ENCODE measurements at regions not wholly inside any gene's neighbourhood (a gene's known extent, or its start where the extent isn't known, plus 50 kb on each side); places are given as distances from the start of the nearest gene placed in this dataset.

DNA sequence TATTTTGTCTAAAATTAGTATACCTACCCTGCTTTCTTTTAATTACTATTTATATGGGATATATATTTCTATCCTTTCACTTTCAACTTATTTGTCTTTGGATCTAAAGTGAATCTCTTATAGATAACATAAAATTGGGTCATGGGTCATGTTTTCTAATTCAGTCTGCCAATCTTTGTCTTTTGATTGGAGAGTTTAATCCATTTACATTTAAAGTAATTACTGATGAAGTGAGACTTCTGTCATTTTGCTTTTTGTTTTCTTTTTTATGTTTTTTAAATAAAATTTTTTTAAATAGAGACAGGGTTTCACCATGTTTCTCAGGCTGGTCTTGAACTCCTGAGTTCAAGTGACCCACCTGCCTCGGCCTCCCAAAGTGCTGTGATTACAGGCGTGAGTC lies 50.5 kb upstream of the PRDM1 start:
- DNase-seq (ENCODE audit: low spot score) = no peak

DNA sequence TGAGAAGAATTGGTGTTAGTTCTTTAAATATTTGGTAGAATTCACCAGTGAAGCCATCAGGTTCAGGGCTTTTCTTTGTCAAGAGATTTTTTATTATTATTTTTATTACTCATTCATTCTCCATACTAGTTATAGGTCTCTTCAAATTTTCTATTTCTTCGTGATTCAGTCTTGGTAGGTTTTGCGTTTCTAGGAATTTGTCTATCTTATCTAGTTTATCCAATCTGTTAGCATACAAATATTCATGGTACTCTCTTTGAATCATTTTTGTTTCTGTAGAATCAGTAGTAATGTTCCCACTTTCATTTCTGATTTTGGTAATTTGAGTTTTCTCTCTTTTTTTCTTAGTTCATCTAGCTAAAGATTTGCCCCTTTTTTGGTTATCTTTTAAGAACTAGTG lies 52.3 kb upstream of the PRDM1 start:
- DNase-seq (ENCODE audit: low spot score) = no peak

DNA sequence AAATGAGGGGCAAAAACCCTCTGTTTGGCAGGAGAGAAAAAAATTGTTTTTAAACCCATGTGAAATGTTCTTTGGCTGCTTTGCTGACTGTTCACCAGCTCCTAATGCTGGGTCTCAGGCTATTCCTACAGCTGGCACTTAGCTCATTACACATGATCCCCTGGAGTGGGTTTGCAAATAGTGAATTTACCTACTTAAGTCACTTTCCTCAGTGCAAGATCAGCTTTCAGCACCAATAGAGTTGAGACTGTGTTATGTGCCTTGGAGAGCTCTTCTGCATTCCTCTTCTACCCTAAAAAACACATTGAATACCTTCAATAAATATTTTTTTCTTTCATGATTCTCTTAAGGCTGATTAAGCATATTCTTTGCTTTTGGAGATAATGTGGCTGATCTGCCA lies 58.4 kb upstream of the PRDM1 start:
- DNase-seq (ENCODE audit: low spot score) = no peak

DNA sequence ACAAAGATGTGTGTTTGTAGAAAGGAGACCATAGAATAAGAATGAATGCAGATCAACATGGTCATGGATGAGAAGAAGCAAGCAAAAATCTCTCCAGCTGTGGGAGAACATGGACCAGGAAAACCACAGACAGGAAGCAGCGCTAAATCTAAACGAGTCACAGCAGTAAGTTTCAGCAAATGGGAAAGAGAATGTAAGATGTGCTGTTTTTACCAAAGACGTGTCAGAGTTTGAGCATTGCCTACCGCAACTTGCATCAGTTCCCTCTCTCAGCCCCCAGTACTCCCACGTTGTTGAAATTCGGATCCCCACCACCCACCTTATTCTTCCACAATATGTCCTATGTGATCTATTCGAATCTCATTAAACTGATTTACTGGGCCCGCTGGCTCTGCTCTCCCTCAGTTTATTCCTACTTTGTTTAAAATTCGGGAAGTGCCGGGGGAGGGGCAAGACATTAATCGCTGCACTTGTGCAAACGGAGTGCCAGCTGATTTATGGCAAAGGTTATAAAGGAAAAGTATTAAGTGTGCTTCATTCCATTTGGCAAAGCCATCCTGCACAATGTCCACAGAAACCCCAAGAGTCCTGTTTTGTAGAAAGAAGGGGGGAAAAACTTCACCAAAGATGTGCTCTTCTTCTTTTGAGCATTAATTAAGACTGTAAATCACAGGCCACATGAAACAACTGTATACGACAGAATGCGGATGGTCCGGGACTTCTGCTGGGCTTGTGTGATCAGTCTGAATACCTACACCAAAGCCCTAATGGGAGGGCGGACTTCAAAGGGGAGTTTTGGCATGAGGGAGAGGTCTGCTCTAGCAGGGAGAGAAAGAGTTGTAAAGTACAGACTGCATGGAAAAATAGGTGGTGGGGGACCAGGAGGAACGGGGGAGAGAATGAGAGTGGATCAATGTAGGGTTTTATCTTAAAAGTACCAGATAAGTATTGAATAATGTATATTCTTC lies 59.1 kb upstream of the PRDM1 start:
- no peak for DNase-seq (ENCODE audit: low spot score)

DNA sequence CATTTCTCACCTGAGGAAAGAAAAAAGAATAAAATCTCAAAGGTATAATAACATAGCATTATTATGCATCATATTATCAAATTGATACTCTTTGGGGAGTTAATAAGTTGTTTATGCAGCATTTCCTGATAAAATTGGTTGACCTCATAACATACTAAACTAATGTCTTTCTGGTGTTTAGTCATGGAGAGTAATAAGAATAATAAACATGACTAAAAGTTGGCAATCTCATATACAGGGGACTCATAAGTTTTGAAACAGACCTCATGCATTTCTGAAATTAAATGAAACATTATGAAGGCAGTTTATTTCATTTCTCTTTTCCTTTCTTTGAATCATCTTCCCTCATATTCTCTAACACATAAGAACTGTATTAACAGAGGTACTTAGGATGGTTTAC lies 60.5 kb upstream of the PRDM1 start:
- no peak for DNase-seq (ENCODE audit: low spot score)

DNA sequence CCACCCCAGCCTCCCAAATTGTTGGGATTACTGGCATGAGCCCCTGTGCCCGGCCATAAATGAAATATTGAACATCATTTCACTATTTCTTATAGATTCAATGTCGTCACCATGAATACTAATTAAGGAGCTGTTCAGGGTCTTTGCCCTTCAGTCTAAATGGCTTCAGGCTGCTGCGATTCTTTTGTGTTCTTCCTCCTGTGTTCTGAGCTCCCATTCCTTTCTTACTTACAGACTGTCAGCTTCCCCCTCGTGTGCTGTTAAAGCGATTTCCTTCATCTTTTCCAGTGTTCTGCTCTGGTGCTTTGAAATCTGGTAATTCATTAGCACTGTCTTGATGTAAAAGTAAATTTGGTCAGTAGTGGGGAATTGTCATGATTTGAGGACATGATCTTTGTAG lies 63.3 kb upstream of the PRDM1 start:
- DNase-seq (ENCODE audit: low spot score) = no peak

DNA sequence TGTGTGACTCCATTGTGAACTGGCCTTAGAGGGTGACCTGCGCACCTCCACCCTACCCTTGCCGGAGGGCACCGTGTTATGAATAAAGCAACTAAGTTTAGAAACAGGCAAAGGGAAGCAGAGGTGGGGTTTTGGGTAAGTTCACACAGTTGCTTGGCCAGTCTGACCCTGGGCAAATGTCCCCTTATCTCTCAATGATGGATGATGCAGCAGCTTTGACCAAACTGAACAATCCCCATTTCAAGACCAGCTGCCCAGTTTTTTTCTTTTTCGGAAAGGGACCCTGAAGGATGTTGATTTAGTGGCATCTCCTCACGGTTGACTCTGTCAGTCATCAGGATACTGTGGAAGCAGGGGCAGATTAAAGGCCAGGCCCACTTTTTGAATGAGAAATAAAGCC lies 68.7 kb upstream of the PRDM1 start:
- no peak for DNase-seq (ENCODE audit: low spot score)

DNA sequence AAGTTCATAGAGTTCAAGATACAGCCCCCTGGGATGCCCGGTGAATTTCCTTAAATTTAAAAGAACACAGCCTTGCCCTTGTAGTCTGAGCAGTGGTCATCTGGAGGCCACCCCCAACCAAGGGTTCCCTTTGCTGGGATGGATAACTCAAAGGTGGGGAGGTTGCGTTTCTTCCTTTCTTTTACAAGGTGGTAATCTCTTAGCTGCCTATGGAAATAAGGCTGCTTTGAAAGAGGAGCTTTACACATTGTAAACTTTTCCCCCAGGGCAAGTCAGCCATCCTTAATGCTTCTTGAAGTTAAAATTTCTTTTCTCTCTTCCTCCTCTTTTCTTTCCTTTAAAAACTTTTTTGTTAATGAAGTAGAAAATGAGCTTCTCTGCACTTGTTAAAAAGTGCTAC lies 71.2 kb upstream of the PRDM1 start:
- DNase-seq (ENCODE audit: low spot score) = no peak

DNA sequence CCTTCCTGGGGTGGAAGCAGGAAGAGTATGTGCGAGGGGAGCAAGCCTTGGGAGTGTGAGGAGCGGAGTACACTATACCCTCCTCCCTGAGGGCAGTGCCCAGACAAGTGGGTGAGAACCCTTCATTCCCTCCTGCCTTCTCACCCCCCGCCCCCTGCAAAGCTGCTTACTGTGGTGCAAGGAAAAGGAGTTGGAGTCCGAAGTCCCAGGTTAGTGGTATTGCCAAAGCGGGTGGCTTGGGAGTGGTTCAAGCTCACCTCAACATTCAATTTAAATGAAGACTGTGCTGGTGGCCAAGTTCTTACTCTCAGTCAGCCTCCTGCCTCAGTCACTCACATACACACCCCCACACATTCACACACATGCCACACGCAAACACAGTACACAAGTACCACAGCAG lies 74.7 kb upstream of the PRDM1 start:
- DNase-seq (ENCODE audit: low spot score) = no peak

DNA sequence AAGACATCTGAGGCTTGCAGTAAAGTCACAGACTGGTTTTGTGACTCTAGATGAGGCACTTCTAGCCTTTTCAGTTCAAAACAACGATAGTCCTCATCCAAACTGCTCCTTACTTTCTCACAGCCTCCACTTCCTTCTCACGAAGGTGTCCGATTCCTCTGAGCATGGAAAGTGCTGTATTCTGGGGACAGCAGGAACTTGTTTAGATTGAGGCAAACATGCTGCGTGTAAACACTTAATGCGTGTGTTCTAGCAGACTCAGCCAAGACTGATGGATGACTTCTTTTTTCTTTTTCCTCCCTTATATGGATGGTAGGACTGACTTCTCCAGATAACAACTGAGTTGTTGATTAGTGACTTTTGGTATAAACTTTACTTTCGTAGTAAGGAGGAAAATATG lies 80.2 kb upstream of the PRDM1 start:
- DNase-seq (ENCODE audit: low spot score) = no peak

DNA sequence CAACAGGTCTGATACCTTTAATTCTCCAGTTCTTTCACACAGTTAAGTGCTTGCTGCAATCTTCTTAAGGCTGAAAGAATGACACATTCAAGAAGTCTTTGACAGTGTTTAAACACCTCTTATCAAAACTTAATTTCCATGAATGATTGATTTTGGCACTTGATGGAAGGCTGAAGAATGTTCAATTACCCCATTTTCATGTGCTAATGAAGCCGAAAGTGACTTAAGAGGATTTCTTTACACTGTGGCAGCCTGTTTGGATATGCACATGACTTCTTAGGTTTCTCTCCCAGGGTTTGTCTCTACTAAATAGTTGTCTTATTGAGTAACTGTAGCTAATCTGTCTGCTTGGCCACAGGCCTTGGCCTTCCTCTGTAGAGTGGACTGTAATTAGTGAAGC lies 81.1 kb upstream of the PRDM1 start:
- no peak for DNase-seq (ENCODE audit: low spot score)

DNA sequence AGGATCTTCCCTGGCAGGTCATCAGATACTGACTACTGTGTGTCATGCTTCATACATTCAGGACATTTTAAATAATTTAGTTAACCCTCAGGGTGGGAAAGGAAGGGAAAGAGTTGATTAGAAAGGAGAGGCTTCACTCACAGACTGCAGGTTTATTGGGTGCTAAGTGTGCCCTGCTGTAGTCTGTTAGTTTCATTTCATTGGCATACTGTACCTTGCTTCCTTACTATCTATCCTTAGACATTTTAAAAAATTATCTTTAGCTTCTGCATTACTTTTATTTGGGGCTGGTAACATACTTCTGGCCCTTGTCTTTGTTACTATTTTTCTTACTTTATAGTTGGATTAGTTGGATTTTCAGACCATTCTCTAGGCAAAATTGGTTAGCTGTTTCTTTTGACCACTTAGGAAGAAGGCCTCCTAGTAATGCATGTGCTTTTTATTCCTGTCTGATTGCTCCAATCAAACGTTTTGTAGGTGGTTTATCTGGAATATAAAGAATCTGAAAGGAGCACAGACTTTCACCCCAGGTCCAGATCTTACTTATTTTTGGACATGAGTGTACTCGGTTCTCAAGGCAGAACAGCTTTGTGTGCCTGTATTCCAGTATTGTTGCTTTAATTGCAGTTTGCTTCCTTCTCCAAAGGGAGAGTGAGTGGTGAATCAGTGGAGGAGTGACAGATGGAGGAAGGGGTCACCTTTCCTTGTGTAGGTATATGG lies 82.7 kb upstream of the PRDM1 start:
- no peak for DNase-seq (ENCODE audit: low spot score)

DNA sequence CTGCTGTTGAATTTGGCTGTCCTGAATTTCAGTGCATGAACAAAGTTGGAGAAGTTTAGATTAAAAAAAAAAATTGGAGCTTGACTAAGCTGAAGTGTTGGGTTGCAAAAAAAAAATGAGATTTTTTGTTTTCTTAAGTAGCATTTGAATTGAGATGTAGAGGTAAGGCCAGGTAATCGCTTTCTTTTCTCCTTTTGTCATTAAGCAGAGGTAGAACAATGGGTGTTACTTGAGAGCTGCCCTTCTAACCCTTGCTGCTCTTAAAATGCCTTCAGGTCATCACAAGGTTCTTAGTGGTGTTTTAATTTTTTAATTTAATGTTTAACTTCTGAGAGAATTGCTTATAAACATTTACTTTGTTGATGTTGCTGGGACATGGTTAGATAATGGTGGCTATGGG lies 84.1 kb upstream of the PRDM1 start:
- DNase-seq (ENCODE audit: low spot score) = no peak

DNA sequence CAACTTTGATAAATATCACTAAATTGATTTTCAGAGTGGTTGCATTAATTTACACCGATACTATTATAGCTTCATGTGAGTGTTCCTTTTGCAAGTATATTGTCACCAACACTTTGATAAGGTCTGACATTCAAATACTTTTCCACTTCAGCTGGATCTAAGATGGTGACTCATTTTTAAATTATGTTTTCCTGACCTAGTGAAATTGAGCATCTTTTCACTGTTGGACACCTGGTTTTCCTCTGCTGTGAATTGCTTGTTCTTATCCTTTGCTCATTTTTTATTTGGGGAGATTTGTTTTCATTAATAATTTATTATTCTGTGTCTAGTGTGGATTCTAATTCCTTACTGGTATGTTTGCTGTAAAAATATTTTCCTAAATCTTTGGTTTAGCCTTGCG lies 85.2 kb upstream of the PRDM1 start:
- DNase-seq (ENCODE audit: low spot score) = no peak

DNA sequence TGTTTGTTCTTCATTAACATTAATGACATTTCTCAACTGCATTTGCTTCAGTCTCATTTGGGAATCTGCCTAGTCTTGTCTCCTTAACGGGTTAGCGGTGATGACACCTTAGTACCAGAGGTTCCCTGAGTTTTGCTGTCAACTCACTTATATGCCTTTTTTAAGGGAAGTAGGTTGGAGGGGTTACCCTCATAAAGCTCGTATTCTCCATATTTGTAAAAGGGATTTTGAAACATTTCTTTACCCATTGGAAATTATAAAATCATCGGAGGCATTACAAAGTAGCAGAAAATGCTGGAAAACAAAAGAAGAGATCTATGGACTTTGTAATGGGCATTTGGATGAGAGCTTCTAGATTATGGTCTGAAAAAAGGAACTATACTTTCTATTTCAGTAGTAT lies 88.7 kb upstream of the PRDM1 start:
- no peak for DNase-seq (ENCODE audit: low spot score)

DNA sequence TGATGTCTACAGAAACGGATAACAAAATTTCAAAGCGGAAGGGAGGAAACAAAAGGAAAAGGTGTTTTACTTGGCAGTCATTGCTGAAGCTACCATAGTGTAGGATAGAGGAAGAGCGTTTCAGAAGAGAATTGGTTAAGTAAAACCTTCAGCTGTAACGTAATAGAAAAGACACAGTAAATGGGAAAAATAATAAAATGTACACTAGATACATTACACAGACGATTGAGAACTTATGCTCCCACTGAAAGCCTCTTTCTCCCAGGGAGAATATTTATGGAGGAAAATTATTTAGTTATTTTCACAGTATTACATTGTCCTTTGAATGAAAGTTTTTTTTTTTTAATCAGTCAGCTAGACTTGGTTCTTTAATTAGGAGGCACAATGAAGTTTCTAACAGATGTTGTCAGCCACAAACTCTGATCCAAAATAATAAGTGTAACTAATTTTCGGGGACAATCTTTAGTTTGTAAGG lies 90.7 kb upstream of the PRDM1 start:
- no peak for DNase-seq (ENCODE audit: low spot score)

DNA sequence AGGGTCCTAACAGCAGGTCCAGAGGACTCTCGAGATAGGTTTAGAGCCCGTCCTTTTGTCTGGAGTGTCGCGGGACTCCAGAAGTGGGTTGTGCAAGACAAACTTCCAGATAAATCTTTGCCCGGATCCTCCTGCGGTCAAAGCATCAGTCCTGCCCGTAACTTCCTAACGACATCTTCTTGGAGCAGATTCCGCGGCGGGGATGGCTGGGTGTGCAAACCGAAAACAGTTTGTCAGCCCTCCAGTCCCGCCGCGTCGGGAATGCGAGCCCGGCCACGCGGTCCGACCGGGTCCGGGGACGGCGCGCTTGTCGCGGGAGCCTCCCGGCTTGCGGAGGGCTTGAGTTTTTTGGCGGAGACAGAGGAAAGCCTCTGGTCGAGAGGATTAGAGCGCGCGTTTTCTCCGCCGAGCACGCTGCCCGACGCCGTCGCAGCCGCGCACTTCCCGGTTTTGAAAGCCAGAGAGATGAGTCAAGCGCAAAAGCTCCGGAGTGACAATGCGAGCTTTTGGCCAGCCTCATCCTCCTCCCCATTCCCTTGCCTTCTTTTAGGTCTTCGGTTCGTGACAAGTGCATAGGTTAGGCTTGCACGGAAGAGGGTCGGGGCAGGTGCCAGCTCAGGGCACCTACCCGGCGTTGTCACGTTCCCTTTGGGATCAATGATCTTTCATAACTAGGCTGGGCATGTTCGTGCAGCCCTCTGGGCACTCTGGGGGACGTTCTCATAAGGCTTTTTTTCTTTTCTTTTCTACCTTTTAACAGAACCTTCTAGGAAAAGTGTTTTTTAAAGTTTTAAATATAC lies 91.3 kb upstream of the PRDM1 start:
- DNase-seq (ENCODE audit: low spot score) = peak; percentile 10

DNA sequence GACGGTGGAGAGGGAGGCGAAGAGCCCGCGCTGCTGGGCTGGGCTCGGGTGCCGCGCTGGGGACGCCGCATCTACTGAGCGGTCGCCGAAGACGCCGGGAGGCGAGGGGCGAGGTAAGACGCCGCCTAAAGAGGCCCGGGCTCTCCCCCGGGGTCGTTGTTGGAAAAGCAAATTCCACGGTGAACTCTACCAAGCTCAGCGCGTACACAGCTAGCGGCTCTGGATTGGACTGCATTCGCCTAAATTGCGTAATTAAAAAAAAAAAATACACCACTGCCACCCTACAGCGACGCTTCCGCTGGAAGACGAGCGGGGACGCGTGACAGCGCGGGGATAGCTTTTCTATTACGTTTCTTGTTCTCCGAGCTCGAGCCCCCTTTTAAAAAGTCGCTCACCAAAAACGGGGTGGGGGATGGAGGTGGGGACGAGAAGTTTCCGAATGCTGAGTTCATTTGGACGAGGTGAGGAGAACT lies 92.0 kb upstream of the PRDM1 start:
- DNase-seq (ENCODE audit: low spot score) = no peak

DNA sequence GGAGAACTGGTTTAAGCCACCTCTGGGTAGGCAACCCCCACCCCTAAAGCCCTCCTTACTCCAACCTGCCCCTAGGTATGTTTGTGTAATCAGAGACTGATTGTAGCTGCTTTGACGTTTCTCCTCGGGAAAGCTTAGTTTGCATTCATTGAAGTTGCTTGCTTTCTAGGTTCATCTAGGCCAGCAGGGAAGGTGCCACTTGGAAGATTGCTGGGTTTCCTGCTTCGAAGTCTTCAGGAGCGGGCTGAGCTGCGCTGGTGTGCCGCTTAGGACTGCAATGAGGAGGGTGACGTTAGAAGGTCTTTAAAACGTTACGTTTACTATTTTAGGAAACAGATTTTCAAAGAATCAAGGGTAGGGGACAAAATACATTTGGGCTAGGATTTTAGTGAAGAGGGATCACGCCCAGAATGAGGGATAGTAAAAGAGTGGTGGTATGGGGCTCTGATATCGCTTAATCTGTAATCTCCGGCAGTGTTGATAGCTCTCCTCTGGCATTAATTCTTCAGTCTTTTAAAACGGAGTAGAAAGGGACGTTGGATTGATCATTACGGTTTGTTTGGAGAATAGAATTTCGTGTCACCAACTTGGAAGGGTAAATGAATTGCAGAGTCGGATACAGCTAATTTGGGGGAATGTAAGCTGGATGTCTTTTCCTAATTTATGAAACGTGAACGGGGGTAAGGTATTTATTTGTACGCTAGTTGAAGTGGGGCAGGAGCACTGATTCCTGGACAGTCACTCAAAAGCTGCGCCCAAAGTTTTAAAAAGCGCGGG lies 92.6 kb upstream of the PRDM1 start:
- DNase-seq (ENCODE audit: low spot score) = no peak

DNA sequence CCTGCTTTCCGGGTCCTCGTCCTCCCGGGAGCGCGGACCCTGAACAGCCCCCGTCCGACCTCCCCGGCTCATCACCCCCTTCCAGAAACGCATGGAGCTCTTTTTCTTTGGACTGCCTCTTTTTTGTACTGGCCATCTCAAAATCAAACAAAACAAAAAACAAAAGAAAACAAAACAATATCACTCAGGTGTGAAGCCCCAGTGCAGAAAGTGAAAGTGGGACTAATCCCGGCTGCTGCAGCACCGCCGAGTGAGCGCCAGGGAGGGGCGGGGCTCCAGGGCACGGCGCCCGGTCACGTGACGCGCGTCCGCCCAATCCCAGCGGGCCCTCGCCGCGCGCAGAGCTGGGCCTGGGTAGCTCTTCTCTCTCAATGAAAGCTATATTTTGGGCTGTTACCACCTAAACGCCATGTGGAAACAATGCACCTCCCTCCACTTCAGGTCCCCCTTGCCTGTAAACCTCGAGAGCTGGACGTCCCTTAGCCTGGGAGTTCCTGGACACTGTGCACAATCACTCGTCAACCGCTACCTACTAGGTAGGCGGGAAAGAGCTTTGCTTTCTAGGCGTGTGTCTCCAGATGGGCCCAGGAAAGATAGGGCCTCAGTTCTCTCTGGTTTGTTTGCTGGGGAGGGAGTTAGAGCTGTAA lies 93.7 kb upstream of the PRDM1 start:
- DNase-seq (ENCODE audit: low spot score) = peak; percentile 58
